ENCODE measurements at regions not wholly inside any gene's neighbourhood (a gene's known extent, or its start where the extent isn't known, plus 50 kb on each side); places are given as distances from the start of the nearest gene placed in this dataset.
"Not testable (repeated sequence)": the region's sequence is repeated elsewhere in the genome, so short reads cannot be mapped to it uniquely, and the experiment has no call there.

DNA sequence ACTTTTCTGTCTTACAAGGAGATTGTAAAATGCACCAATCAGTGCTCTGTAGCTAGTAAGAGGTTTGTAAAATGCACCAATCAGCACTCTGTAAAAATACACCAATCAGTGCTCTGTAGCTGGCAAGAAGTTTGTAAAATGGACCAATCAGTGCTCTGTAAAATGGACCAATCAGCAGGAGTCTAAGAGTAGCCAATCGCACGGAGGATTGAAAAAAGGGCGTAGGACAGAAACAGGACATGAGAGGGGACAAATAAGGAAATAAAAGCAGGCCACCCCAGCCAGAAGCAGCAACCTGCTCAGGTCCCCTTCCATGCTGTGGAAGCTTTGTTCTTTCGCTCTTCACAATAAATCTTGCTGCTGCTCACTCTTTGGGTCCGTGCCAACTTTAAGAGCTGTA lies 199.1 kb upstream of the TRPC7 start:
- H3K9me3 Mint-ChIP-seq: peaks cover 1 to 23% (median 3%) of the 10 kb centered on the region in 7 donors
- H3K4me3 ChIP-seq (ENCODE audit: low read depth, low read length); H3K27me3 Mint-ChIP-seq; DNase-seq; H3K4me1 ChIP-seq (ENCODE audit: control insufficient read depth, insufficient read depth, low read length, poor library complexity, severe bottlenecking); H3K27me3 ChIP-seq (ENCODE audit: control insufficient read depth, insufficient read depth, low read length); H3K9me3 ChIP-seq (ENCODE audit: control insufficient read depth in 2 of 2, low read length in 2 of 2); H3K27ac ChIP-seq (ENCODE audit: insufficient read depth, low read length, poor library complexity, severe bottlenecking); H3K4me3 Mint-ChIP-seq; ATAC-seq (ENCODE audit: low read depth in 2 of 2); H3K36me3 Mint-ChIP-seq; H3K36me3 ChIP-seq (ENCODE audit: control insufficient read depth, insufficient read depth, low read length): not testable (repeated sequence)
- peaks cover 0 to 57% (median 33%) of the 10 kb centered on the region in 4 donors for H3K4me1 Mint-ChIP-seq
- H3K27ac Mint-ChIP-seq: peak overlapping the region in 2 of 3 donors; percentile 34 to 70

DNA sequence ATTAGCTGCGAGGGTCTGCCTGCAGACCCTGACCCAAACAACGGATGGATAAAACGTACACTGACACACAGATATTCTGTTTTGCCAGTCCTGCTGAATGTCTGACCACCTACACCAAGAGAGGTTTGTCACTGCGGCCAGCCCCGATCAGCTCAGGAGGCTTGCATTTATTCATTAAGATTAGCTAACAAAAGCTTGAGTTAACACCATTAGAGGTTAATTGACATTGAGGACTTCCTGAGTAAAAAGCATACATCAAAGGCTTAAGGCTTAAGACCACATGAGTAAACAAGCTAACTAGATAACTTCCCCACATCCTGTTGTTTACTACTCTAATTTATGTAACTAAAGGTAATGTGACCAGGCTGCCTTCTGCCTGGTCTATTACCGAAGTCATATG lies 198.1 kb upstream of the TRPC7 start:
- no peak overlapping the region for H3K27ac ChIP-seq (ENCODE audit: insufficient read depth, low read length, poor library complexity, severe bottlenecking)
- ATAC-seq (ENCODE audit: low read depth in 2 of 2): peak; percentile 55 to 64
- no peaks in the 10 kb centered on the region for H3K27me3 ChIP-seq (ENCODE audit: control insufficient read depth, insufficient read depth, low read length)
- peaks cover 0 to 55% (median 33%) of the 10 kb centered on the region in 4 donors for H3K4me1 Mint-ChIP-seq
- no peak overlapping the region for H3K4me3 ChIP-seq (ENCODE audit: low read depth, low read length)
- H3K27ac Mint-ChIP-seq: peak overlapping the region; percentile 13 to 70 (median 37)
- no peaks in the 10 kb centered on the region for H3K36me3 ChIP-seq (ENCODE audit: control insufficient read depth, insufficient read depth, low read length)
- peaks cover 1 to 23% (median 3%) of the 10 kb centered on the region in 7 donors for H3K9me3 Mint-ChIP-seq
- no peaks in the 10 kb centered on the region for H3K36me3 Mint-ChIP-seq
- H3K9me3 ChIP-seq (ENCODE audit: control insufficient read depth in 2 of 2, low read length in 2 of 2): no peaks in the 10 kb centered on the region
- DNase-seq: peak in 2 of 3 donors; percentile 8 to 65
- H3K4me3 Mint-ChIP-seq: peak overlapping the region in 2 of 4 donors; percentile 44 to 54
- H3K4me1 ChIP-seq (ENCODE audit: control insufficient read depth, insufficient read depth, low read length, poor library complexity, severe bottlenecking): peaks cover 4% of the 10 kb centered on the region
- H3K27me3 Mint-ChIP-seq: no peaks in the 10 kb centered on the region

DNA sequence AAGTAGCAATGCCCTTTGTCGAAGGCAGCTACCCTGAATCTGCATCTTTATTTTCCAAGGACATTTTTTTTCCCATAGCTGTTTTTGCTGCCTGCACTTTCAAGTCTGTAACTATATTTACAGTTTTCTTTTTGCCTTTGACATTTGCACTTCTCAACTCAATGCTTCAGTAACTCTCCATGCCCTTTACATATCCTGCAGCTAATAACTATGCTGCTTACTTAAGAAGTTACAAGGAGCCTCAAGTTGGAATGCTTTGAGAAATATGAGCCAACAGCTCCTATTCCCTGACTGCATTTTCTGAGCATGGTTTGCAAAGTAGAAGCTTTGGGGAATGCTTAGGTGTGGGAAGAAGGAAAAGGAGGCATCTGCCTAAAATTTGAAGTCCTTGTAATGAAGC lies 194.8 kb upstream of the TRPC7 start:
- Mint-ChIP-seq H3K4me1 (peaks cover 0 to 40% (median 27%) of the 10 kb centered on the region in 4 donors), H3K27ac (peak overlapping the region in 1 of 3 donors; percentile 1), H3K9me3 (peaks cover under 1 to 15% (median 5%) of the 10 kb centered on the region in 7 donors), H3K36me3 (no peaks in the 10 kb centered on the region), H3K27me3 (no peaks in the 10 kb centered on the region), H3K4me3 (no peak overlapping the region)
- DNase-seq (no peak), ATAC-seq (ENCODE audit: low read depth in 2 of 2) (no peak)
- H3K9me3 ChIP-seq (ENCODE audit: control insufficient read depth in 2 of 2, low read length in 2 of 2): no peaks in the 10 kb centered on the region
- no peaks in the 10 kb centered on the region for H3K27me3 ChIP-seq (ENCODE audit: control insufficient read depth, insufficient read depth, low read length)
- no peak overlapping the region for H3K27ac ChIP-seq (ENCODE audit: insufficient read depth, low read length, poor library complexity, severe bottlenecking)
- no peak overlapping the region for H3K4me3 ChIP-seq (ENCODE audit: low read depth, low read length)
- H3K36me3 ChIP-seq (ENCODE audit: control insufficient read depth, insufficient read depth, low read length): no peaks in the 10 kb centered on the region
- H3K4me1 ChIP-seq (ENCODE audit: control insufficient read depth, insufficient read depth, low read length, poor library complexity, severe bottlenecking): peaks cover 4% of the 10 kb centered on the region

DNA sequence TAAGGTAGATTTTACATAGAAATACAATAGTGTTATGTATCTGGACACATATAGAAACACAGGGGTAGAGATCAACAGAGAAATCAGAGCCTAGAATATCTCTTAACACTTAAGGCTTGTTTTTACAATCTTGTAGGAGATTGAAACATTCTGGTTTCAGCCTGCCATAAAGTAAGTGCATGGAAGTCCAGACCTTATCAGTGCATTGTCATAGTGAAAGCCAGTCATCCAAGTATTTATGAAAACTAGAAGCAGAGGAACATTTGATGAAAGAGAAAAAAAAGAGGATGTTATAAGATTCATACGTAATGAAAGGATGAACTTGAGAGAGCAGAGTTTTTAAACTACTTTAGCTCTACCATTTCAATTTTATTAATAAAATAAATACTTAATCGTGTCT lies 194.3 kb upstream of the TRPC7 start:
- peaks cover 0 to 35% (median 23%) of the 10 kb centered on the region in 4 donors for H3K4me1 Mint-ChIP-seq
- H3K36me3 Mint-ChIP-seq: no peaks in the 10 kb centered on the region
- H3K27ac ChIP-seq (ENCODE audit: insufficient read depth, low read length, poor library complexity, severe bottlenecking): no peak overlapping the region
- ATAC-seq (ENCODE audit: low read depth in 2 of 2) (no peak), DNase-seq (no peak)
- no peak overlapping the region for H3K4me3 ChIP-seq (ENCODE audit: low read depth, low read length)
- H3K4me3 Mint-ChIP-seq: no peak overlapping the region
- H3K27me3 Mint-ChIP-seq: no peaks in the 10 kb centered on the region
- no peaks in the 10 kb centered on the region for H3K36me3 ChIP-seq (ENCODE audit: control insufficient read depth, insufficient read depth, low read length)
- H3K9me3 Mint-ChIP-seq: peaks cover 0 to 14% (median 6%) of the 10 kb centered on the region in 7 donors
- H3K27ac Mint-ChIP-seq: no peak overlapping the region
- peaks cover 4% of the 10 kb centered on the region for H3K4me1 ChIP-seq (ENCODE audit: control insufficient read depth, insufficient read depth, low read length, poor library complexity, severe bottlenecking)
- H3K27me3 ChIP-seq (ENCODE audit: control insufficient read depth, insufficient read depth, low read length): no peaks in the 10 kb centered on the region
- H3K9me3 ChIP-seq (ENCODE audit: control insufficient read depth in 2 of 2, low read length in 2 of 2): no peaks in the 10 kb centered on the region

DNA sequence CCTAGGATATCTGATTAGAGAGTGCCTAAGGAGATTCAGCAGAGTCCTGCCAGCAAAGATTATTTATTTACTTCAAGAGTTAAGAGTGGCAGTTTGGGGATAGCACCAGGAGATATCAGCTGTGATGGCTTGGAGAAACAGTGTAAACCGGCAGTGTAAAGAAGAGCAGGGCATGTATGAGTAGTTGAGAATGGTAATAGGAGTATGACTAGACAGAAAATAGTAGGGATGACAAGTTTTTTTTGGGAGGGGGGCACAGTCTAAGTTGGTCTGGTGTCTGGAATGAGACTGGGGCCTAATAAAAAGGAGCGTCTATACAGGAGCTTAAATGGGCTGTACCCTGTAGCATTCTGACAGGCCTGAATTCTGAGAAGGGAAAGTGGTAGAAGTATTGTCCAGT lies 181.8 kb upstream of the TRPC7 start:
- H3K27ac ChIP-seq (ENCODE audit: insufficient read depth, low read length, poor library complexity, severe bottlenecking); H3K4me3 Mint-ChIP-seq; H3K36me3 Mint-ChIP-seq; H3K27me3 ChIP-seq (ENCODE audit: control insufficient read depth, insufficient read depth, low read length); ATAC-seq (ENCODE audit: low read depth in 2 of 2); H3K27me3 Mint-ChIP-seq; H3K4me1 Mint-ChIP-seq; H3K9me3 ChIP-seq (ENCODE audit: control insufficient read depth in 2 of 2, low read length in 2 of 2); H3K36me3 ChIP-seq (ENCODE audit: control insufficient read depth, insufficient read depth, low read length); H3K4me1 ChIP-seq (ENCODE audit: control insufficient read depth, insufficient read depth, low read length, poor library complexity, severe bottlenecking); H3K4me3 ChIP-seq (ENCODE audit: low read depth, low read length); H3K27ac Mint-ChIP-seq; DNase-seq: not testable (repeated sequence)
- peaks cover 0 to 16% (median 3%) of the 10 kb centered on the region in 7 donors for H3K9me3 Mint-ChIP-seq

DNA sequence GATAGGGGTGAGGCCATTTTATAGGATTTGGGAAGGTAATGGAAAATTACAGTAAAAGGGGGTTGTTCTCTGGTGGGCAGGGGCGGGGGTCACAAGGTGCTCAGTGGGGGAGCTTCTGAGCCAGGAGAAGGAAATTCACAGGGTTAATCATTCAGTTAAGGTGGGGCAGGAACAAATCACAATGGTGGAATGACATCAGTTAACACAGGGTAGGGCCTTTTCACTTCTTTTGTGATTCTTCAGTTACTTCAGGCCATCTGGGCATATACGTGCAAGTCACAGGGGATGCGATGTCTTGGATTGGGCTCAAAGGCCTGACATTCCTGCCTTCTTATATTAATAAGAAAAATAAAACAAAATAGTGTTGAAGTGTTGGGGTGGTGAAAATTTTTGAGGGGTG lies 181.1 kb upstream of the TRPC7 start:
- H3K4me3 Mint-ChIP-seq; H3K36me3 Mint-ChIP-seq; ATAC-seq (ENCODE audit: low read depth in 2 of 2); H3K36me3 ChIP-seq (ENCODE audit: control insufficient read depth, insufficient read depth, low read length); H3K9me3 ChIP-seq (ENCODE audit: control insufficient read depth in 2 of 2, low read length in 2 of 2); DNase-seq; H3K4me3 ChIP-seq (ENCODE audit: low read depth, low read length); H3K4me1 ChIP-seq (ENCODE audit: control insufficient read depth, insufficient read depth, low read length, poor library complexity, severe bottlenecking); H3K27me3 ChIP-seq (ENCODE audit: control insufficient read depth, insufficient read depth, low read length); H3K4me1 Mint-ChIP-seq; H3K27ac Mint-ChIP-seq; H3K27ac ChIP-seq (ENCODE audit: insufficient read depth, low read length, poor library complexity, severe bottlenecking); H3K27me3 Mint-ChIP-seq: not testable (repeated sequence)
- peaks cover 0 to 14% (median 4%) of the 10 kb centered on the region in 7 donors for H3K9me3 Mint-ChIP-seq

DNA sequence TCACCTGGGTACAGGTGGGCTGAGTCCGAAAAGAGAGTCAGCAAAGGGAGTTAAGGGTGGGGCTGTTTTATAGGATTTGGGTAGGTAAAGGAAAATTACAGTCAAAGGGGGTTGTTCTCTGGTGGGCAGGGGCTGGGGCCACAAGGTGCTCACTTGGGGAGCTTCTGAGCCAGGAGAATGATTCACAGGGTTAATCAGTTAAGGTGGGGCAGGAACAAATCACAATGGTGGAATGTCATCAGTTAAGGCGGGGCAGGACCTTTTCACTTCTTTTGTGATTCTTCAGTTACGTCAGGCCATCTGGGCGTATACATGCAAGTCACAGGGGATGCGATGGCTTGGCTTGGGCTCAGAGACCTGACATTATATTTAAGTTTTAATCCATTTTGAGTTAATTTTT lies 179.7 kb upstream of the TRPC7 start:
- H3K9me3 Mint-ChIP-seq: peaks cover 0 to 13% (median 4%) of the 10 kb centered on the region in 7 donors
- not testable (repeated sequence) for H3K4me3 ChIP-seq (ENCODE audit: low read depth, low read length); H3K4me1 ChIP-seq (ENCODE audit: control insufficient read depth, insufficient read depth, low read length, poor library complexity, severe bottlenecking); H3K27me3 Mint-ChIP-seq; DNase-seq; H3K27me3 ChIP-seq (ENCODE audit: control insufficient read depth, insufficient read depth, low read length); H3K27ac Mint-ChIP-seq; ATAC-seq (ENCODE audit: low read depth in 2 of 2); H3K9me3 ChIP-seq (ENCODE audit: control insufficient read depth in 2 of 2, low read length in 2 of 2); H3K36me3 Mint-ChIP-seq; H3K4me1 Mint-ChIP-seq; H3K36me3 ChIP-seq (ENCODE audit: control insufficient read depth, insufficient read depth, low read length); H3K4me3 Mint-ChIP-seq; H3K27ac ChIP-seq (ENCODE audit: insufficient read depth, low read length, poor library complexity, severe bottlenecking)

DNA sequence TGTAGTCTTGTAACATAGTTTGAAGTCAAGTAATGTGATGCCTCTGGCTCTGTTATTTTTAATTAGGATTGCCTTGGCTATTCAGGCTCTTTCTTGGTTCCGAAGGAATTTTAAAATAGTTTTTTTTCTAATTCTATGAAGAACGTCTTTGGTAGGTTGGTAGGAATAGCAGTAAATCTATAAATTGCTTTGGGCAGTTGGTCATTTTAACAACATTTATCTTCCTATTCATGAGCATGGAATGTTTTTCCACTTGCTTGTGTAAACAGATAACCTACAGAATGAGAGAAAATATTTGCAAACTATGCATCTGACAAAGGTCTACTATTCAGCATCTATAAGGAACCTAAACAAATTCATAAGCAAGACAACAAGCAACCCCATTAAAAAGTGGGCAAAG lies 173.2 kb upstream of the TRPC7 start:
- ATAC-seq (ENCODE audit: low read depth in 2 of 2): no peak
- no peak for DNase-seq
- H3K36me3 Mint-ChIP-seq: no peaks in the 10 kb centered on the region

More for the DNA sequence above, 173.2 kb upstream of the TRPC7 start:
- no peaks in the 10 kb centered on the region for H3K9me3 ChIP-seq (ENCODE audit: control insufficient read depth in 2 of 2, low read length in 2 of 2)
- H3K27ac ChIP-seq (ENCODE audit: insufficient read depth, low read length, poor library complexity, severe bottlenecking): no peak overlapping the region
- H3K4me1 Mint-ChIP-seq: no peaks in the 10 kb centered on the region
- H3K4me3 ChIP-seq (ENCODE audit: low read depth, low read length): no peak overlapping the region
- peaks cover 9% of the 10 kb centered on the region for H3K27me3 Mint-ChIP-seq
- no peaks in the 10 kb centered on the region for H3K4me1 ChIP-seq (ENCODE audit: control insufficient read depth, insufficient read depth, low read length, poor library complexity, severe bottlenecking)
- H3K4me3 Mint-ChIP-seq: no peak overlapping the region
- H3K36me3 ChIP-seq (ENCODE audit: control insufficient read depth, insufficient read depth, low read length): no peaks in the 10 kb centered on the region
- no peaks in the 10 kb centered on the region for H3K27me3 ChIP-seq (ENCODE audit: control insufficient read depth, insufficient read depth, low read length)
- peaks cover 0 to 7% (median 3%) of the 10 kb centered on the region in 7 donors for H3K9me3 Mint-ChIP-seq
- no peak overlapping the region for H3K27ac Mint-ChIP-seq
